PFSK-1 (cell line): ENCODE measurements at regions not wholly inside any gene's neighbourhood (a gene's known extent, or its start where the extent isn't known, plus 50 kb on each side); places are given as distances from the start of the nearest gene placed in this dataset.

Experiments
- FOXP2 ChIP-seq: optimal IDR thresholded peaks from 2 replicates; pipeline ENCODE3; 2011; ENCODE audit warnings: borderline replicate concordance, control low read depth, inconsistent platforms; ENCODE audit not compliant: insufficient read depth; ENCODE audit errors: extremely low read length, extremely low read depth
- POLR2AphosphoS5 ChIP-seq: IDR thresholded peaks from 2 replicates; pipeline ENCODE4 v1.6.1; 2012; ENCODE audit warnings: low read depth, mild to moderate bottlenecking, control low read depth, low read length, moderate library complexity
- REST ChIP-seq, 2 experiments: IDR thresholded peaks; 2 replicates each; pipeline versions ENCODE4 v1.6.1 to v1.8.0; 2011 to 2012; ENCODE audit warnings: low read depth in 2 of 2, low read length in 2 of 2, control low read depth in 1 of 2, inconsistent platforms in 1 of 2, mild to moderate bottlenecking in 1 of 2, moderate library complexity in 1 of 2; ENCODE audit not compliant: insufficient read depth in 1 of 2
- SIN3A ChIP-seq: IDR thresholded peaks from 2 replicates; pipeline ENCODE4 v1.6.1; 2012; ENCODE audit warnings: mild to moderate bottlenecking, low read length, moderate library complexity, borderline replicate concordance; ENCODE audit not compliant: insufficient read depth
- TAF1 ChIP-seq: IDR thresholded peaks from 2 replicates; pipeline ENCODE4 v1.6.1; 2012; ENCODE audit warnings: low read length, control low read depth, borderline replicate concordance; ENCODE audit not compliant: insufficient read depth

GRCh38 chr4:14726441-14726840, 275.8 kb upstream of the CPEB2 start:
- TF ChIP-seq POLR2AphosphoS5, result no peak
- TF ChIP-seq FOXP2, result no peak
- no peak for TF ChIP-seq REST (IDR thresholded peaks at IDR 0.05; ENCODE audit: insufficient read depth in 1 of 2, low read depth in 2 of 2, low read length in 2 of 2)
- TF ChIP-seq SIN3A, result no peak
- no peak for TF ChIP-seq TAF1

- TF ChIP-seq SIN3A, result no peak
- TF ChIP-seq POLR2AphosphoS5, result no peak
- TF ChIP-seq TAF1, result no peak
- TF ChIP-seq FOXP2, result no peak
- no peak for TF ChIP-seq REST (IDR thresholded peaks at IDR 0.05; ENCODE audit: insufficient read depth in 1 of 2, low read depth in 2 of 2, low read length in 2 of 2)
These were observed 275.4 kb upstream of the CPEB2 start for GRCh38 chr4:14726877-14727361.

- TF ChIP-seq POLR2AphosphoS5 (no peak), FOXP2 (no peak), REST (IDR thresholded peaks at IDR 0.05; ENCODE audit: insufficient read depth in 1 of 2, low read depth in 2 of 2, low read length in 2 of 2) (no peak), TAF1 (no peak)
These were observed 272.8 kb upstream of the CPEB2 start for GRCh38 chr4:14729282-14730000.

- no peak for TF ChIP-seq SIN3A
- TF ChIP-seq POLR2AphosphoS5, result no peak
- no peak for TF ChIP-seq TAF1
- no peak for TF ChIP-seq REST (IDR thresholded peaks at IDR 0.05; ENCODE audit: insufficient read depth in 1 of 2, low read depth in 2 of 2, low read length in 2 of 2)
- no peak for TF ChIP-seq FOXP2
These were observed 260.2 kb upstream of the CPEB2 start for GRCh38 chr4:14742054-14742453.
